ENCODE measurements at regions not wholly inside any gene's neighbourhood (a gene's known extent, or its start where the extent isn't known, plus 50 kb on each side); places are given as distances from the start of the nearest gene placed in this dataset.

DNA sequence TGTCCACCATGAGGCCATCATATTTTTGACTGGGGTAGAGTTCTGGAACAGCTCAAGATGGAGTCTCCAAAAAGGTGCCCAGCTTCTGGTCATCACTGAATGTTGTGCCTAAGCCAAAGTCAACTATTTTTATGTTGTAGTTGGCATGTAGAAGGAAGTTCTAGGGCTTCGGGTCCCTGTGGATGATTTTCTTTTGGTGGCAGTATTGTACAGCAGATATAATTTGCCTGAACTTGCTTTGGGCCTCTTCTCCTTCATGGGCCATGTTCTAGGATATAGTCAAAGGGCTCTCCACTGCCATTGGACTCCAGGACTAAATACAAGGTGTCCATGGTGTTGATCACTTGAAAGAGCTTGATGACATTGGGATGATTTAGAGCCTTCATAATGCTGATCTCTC lies 143.6 kb downstream of the SLC38A4 start:
- 100% methylated on average over 1 of the region's 1 CpG; no CpG with 5 or more reads in 1 of the 2 experiments for WGBS, 2 experiments (ENCODE audit: extremely low coverage in 1 of 2, insufficient coverage in 1 of 2, insufficient read length in 1 of 2, insufficient replicate concordance in 2 of 2, low coverage in 1 of 2, low lambda C conversion rate in 2 of 2, missing lambda C conversion rate in 1 of 2)
- H3K9me3 ChIP-seq (ENCODE audit: insufficient read depth in 2 of 2, low read depth in 1 of 2, low read length in 1 of 2): peaks cover 13 to 14% of the 10 kb centered on the region in 2 experiments
- DNase-seq (ENCODE audit: low read depth in 1 of 2, low spot score in 2 of 2): no peak
- no peak overlapping the region for H4K91ac ChIP-seq (replicated peaks; ENCODE audit: insufficient read length, low read length)
- no peaks in the 10 kb centered on the region for H3K79me2 ChIP-seq (ENCODE audit: control insufficient read depth in 1 of 2, insufficient read depth in 2 of 2, low read length in 2 of 2)
- no peak overlapping the region for H3K4ac ChIP-seq (replicated peaks; ENCODE audit: insufficient read length, low read depth, low read length)
- no peak overlapping the region for H2AFZ ChIP-seq (ENCODE audit: low read length)
- H4K20me1 ChIP-seq (replicated peaks in 1 of 2; ENCODE audit: control insufficient read depth in 1 of 2, insufficient read depth in 2 of 2, low read length in 2 of 2): no peaks in the 10 kb centered on the region
- ChIA-PET POLR2A (ENCODE audit: partially characterized antibody) (no interaction called here), CTCF (ENCODE audit: partially characterized antibody) (interaction anchor here (0.8 kb wide), 1 partner anchor 339 kb away, joined by 4 read pairs; no protein-coding TSS in a partner anchor)
- no peaks in the 10 kb centered on the region for H3K79me1 ChIP-seq (ENCODE audit: low read depth, low read length)
- no peak overlapping the region for H2AK5ac ChIP-seq (ENCODE audit: low read depth, low read length)
- H3K27ac ChIP-seq (ENCODE audit: low read depth, low read length): no peak overlapping the region
- H3K18ac ChIP-seq (ENCODE audit: extremely low read depth, low read length): no peak overlapping the region
- H3K14ac ChIP-seq (ENCODE audit: insufficient read length): no peak overlapping the region
- FAIRE-seq: no peak
- H4K8ac ChIP-seq (ENCODE audit: extremely low read depth, insufficient read depth, low read length): no peak overlapping the region
- H3K56ac ChIP-seq (replicated peaks; ENCODE audit: insufficient read length, low read depth, low read length): no peak overlapping the region
- no peak overlapping the region for H3K9ac ChIP-seq (replicated peaks in 1 of 4; ENCODE audit: extremely low read depth in 1 of 4, low read depth in 3 of 4, low read length in 3 of 4)
- H2BK12ac ChIP-seq (ENCODE audit: low read depth, low read length): no peak overlapping the region
- H3K27me3 ChIP-seq (replicated peaks in 1 of 4; ENCODE audit: control insufficient read depth in 3 of 4, extremely low read depth in 1 of 4, insufficient read depth in 3 of 4, low read length in 3 of 4): no peaks in the 10 kb centered on the region
- no peak overlapping the region for H4K5ac ChIP-seq (ENCODE audit: insufficient read length, low read depth, low read length)
- H2BK20ac ChIP-seq (ENCODE audit: low read length): no peak overlapping the region
- no peak overlapping the region for H2BK15ac ChIP-seq (ENCODE audit: low read length)
- H2BK120ac ChIP-seq (replicated peaks; ENCODE audit: low read depth, low read length): no peak overlapping the region
- no peaks in the 10 kb centered on the region; a peak in 1 of 8 replicates for H3K36me3 ChIP-seq (ENCODE audit: control insufficient read depth in 2 of 4, insufficient read depth in 4 of 4, low read length in 3 of 4)
- no peak overlapping the region for H3K23ac ChIP-seq (ENCODE audit: insufficient read length)
- H3K4me1 ChIP-seq (replicated peaks in 1 of 4; ENCODE audit: control insufficient read depth in 3 of 4, insufficient read depth in 4 of 4, low read length in 3 of 4): peaks cover 0 to under 1% (median 0%) of the 10 kb centered on the region in 4 experiments; a peak in 4 of 7 replicates
- no peak overlapping the region for H3K4me2 ChIP-seq (ENCODE audit: insufficient read depth in 1 of 2, low read depth in 2 of 2, low read length in 2 of 2)
- no peaks in the 10 kb centered on the region for H3K23me2 ChIP-seq (ENCODE audit: low read depth, low read length)
- TF ChIP-seq RNF2 (IDR thresholded peaks at IDR 0.05; ENCODE audit: borderline replicate concordance, low read depth, low read length, missing control alignments, poor library complexity, severe bottlenecking): no peak
- TF ChIP-seq CBX8 (IDR thresholded peaks at IDR 0.05; ENCODE audit: borderline replicate concordance, low read depth, low read length): no peak
- no peak for TF ChIP-seq MAFK (IDR thresholded peaks at IDR 0.05; ENCODE audit: low read depth, low read length)
- TF ChIP-seq FOSL1 (IDR thresholded peaks at IDR 0.05; ENCODE audit: insufficient read depth, low read depth, low read length): no peak
- TF ChIP-seq YY1 (IDR thresholded peaks at IDR 0.05; ENCODE audit: low read depth, low read length): no peak
- TF ChIP-seq POLR2A (IDR thresholded peaks at IDR 0.05; ENCODE audit: control extremely low read depth in 1 of 2, low read depth in 2 of 2, low read length in 2 of 2): no peak
- TF ChIP-seq SP2 (IDR thresholded peaks at IDR 0.05; ENCODE audit: low read length): no peak
- H2BK5ac ChIP-seq (ENCODE audit: low read depth, low read length): no peak overlapping the region
- no peak overlapping the region for H3K4me3 ChIP-seq (ENCODE audit: extremely low read depth in 1 of 4, insufficient read depth in 2 of 4, low read depth in 3 of 4, low read length in 4 of 4)
